KMS-11 (cell line): ENCODE measurements at regions not wholly inside any gene's neighbourhood (a gene's known extent, or its start where the extent isn't known, plus 50 kb on each side); places are given as distances from the start of the nearest gene placed in this dataset.

Experiments used
- H2AFZ ChIP-seq: fragments of 200-600 bp; sonication (generic); 2 replicates; pipeline ENCODE4 v1.6.1; 2016; ENCODE audit warnings: antibody characterized with exemption, mixed run types, low read depth
- H3K27ac ChIP-seq: fragments of 200-600 bp; sonication (generic); 2 replicates; pipeline ENCODE4 v1.6.1; 2016; ENCODE audit warnings: mild to moderate bottlenecking, mixed run types
- H3K27me3 ChIP-seq: fragments of 200-600 bp; sonication (generic); 2 replicates; pipeline ENCODE4 v1.6.1; 2017; ENCODE audit warnings: mild to moderate bottlenecking, low read depth, mixed run types, moderate library complexity; ENCODE audit not compliant: insufficient read depth
- H3K36me3 ChIP-seq: fragments of 200-600 bp; sonication (generic); 2 replicates; pipeline ENCODE4 v1.6.1; 2017; ENCODE audit warnings: mild to moderate bottlenecking, mixed run types; ENCODE audit not compliant: insufficient read depth
- H3K4me1 ChIP-seq: fragments of 200-600 bp; sonication (generic); 2 replicates; pipeline ENCODE4 v1.6.1; 2016; ENCODE audit warnings: mild to moderate bottlenecking, low read depth, mixed run types; ENCODE audit not compliant: poor library complexity, severe bottlenecking
- H3K4me2 ChIP-seq: fragments of 200-600 bp; sonication (generic); 2 replicates; pipeline ENCODE4 v1.7.0; 2016; ENCODE audit warnings: mild to moderate bottlenecking, mixed run types
- H3K4me3 ChIP-seq: fragments of 200-600 bp; sonication (generic); IDR thresholded peaks from 2 replicates; pipeline ENCODE4 v1.6.1; 2017; ENCODE audit warnings: low read depth, low read length, mixed read lengths; ENCODE audit not compliant: insufficient read depth
- H3K79me2 ChIP-seq: fragments of 200-600 bp; sonication (generic); 2 replicates; pipeline ENCODE4 v1.6.1; 2016; ENCODE audit warnings: low read depth, mixed run types; ENCODE audit not compliant: insufficient read depth
- H3K9ac ChIP-seq: fragments of 200-600 bp; sonication (generic); 2 replicates; pipeline ENCODE4 v1.6.1; 2016; ENCODE audit warnings: mild to moderate bottlenecking, mixed run types
- H4K20me1 ChIP-seq: fragments of 200-600 bp; sonication (generic); 2 replicates; pipeline ENCODE4 v1.6.1; 2016; ENCODE audit warnings: mild to moderate bottlenecking, mixed run types; ENCODE audit not compliant: insufficient read depth
- TF ChIP-seq, protein P1 (sequence below): fragments of 200-600 bp; sonication (generic); conservative IDR thresholded peaks from 2 replicates; pipeline ENCODE4 v1.6.1; 2017; ENCODE audit warnings: low read depth, mild to moderate bottlenecking, antibody characterized with exemption, low read length, moderate library complexity, mixed read lengths

DNA sequence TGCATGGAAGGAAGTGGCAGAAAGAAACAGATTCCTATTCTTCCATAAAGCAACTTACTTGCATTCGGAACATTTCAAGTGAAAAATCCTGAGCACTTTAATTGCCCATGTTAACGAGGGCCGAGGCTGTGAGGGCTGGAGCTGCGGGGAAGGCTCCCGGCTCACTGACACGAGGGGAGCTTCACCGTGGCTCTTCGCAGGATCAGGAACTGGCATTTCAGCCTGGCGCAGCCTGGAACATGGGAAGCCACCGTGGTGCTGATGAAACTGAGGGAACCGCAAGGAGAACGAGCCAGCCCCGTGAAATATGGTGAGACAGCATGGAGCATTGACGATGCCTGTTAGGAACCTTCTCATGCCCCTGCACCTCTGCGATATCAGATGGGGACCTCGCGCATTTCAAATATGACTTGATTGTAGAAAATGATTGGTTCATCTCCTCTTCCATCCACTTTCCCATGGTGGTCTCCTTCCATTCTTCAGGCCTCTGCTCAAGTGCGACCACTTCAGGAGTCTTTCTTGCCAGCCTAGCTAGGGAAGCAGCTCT, 236.9 kb downstream of the TBXT start:
- H3K4me3 ChIP-seq, result no peak overlapping the region
- H3K27me3 ChIP-seq, result no peaks in the 10 kb centered on the region
- TF ChIP-seq, protein P1, sequence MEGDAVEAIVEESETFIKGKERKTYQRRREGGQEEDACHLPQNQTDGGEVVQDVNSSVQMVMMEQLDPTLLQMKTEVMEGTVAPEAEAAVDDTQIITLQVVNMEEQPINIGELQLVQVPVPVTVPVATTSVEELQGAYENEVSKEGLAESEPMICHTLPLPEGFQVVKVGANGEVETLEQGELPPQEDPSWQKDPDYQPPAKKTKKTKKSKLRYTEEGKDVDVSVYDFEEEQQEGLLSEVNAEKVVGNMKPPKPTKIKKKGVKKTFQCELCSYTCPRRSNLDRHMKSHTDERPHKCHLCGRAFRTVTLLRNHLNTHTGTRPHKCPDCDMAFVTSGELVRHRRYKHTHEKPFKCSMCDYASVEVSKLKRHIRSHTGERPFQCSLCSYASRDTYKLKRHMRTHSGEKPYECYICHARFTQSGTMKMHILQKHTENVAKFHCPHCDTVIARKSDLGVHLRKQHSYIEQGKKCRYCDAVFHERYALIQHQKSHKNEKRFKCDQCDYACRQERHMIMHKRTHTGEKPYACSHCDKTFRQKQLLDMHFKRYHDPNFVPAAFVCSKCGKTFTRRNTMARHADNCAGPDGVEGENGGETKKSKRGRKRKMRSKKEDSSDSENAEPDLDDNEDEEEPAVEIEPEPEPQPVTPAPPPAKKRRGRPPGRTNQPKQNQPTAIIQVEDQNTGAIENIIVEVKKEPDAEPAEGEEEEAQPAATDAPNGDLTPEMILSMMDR, result no peak
- H3K79me2 ChIP-seq, result no peaks in the 10 kb centered on the region
- no peak overlapping the region for H3K9ac ChIP-seq
- H3K36me3 ChIP-seq, result no peaks in the 10 kb centered on the region
- no peak overlapping the region for H3K27ac ChIP-seq
- no peak overlapping the region for H2AFZ ChIP-seq
- H3K4me1 ChIP-seq, result no peaks in the 10 kb centered on the region
- H4K20me1 ChIP-seq, result no peaks in the 10 kb centered on the region
- no peak overlapping the region for H3K4me2 ChIP-seq

DNA sequence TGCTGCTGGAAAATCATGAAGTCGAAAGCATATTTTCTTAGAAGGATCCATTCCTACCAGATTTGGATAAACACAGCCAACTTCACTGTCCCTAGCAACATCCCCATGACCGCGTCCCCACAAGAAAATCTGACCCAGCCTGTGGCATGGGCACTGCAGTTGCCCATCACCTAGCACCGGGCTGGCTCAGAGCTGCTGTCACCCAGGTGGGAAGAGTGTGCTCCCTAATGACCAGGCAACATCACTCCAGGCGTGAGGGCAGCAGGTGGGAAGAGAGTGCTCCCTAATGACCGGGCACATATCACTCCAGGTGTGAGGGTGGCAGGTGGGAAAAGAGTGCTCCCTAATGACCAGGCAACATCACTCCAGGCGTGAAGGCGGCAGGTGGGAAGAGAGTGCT, 238.0 kb downstream of the TBXT start:
- no peaks in the 10 kb centered on the region for H3K4me1 ChIP-seq
- no peaks in the 10 kb centered on the region for H3K79me2 ChIP-seq
- no peaks in the 10 kb centered on the region for H3K36me3 ChIP-seq
- H3K27ac ChIP-seq, result no peak overlapping the region
- no peak overlapping the region for H3K9ac ChIP-seq
- H2AFZ ChIP-seq, result no peak overlapping the region
- H4K20me1 ChIP-seq, result no peaks in the 10 kb centered on the region
- no peaks in the 10 kb centered on the region for H3K27me3 ChIP-seq
- TF ChIP-seq, protein P1, result no peak
- no peak overlapping the region for H3K4me2 ChIP-seq
- H3K4me3 ChIP-seq, result no peak overlapping the region

DNA sequence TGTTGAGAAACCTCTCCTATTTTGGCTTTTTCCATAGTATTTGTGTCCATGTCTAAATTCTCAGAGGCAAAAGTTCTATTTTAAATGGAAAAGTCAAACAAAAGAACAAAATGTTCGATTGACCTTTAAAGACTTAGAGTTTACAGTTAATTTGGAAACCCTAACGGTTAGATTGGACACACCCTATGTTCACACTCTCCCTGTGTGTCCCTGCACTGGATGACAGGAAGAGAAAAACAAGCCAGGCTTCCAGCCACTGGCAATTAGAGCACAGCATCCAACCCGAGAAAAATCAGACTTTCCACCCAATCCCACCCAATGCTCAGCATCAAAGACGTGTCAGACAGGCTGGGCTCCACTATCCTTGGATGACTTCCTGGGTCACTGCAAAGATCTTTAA, 241.3 kb downstream of the TBXT start:
- Histone ChIP-seq H3K79me2 (no peaks in the 10 kb centered on the region), H3K4me1 (no peaks in the 10 kb centered on the region), H2AFZ (no peak overlapping the region), H3K9ac (no peak overlapping the region), H3K4me3 (no peak overlapping the region), H3K36me3 (no peaks in the 10 kb centered on the region), H4K20me1 (no peaks in the 10 kb centered on the region), H3K4me2 (no peak overlapping the region), H3K27me3 (no peaks in the 10 kb centered on the region), H3K27ac (no peak overlapping the region)
- TF ChIP-seq, protein P1, result no peak

DNA sequence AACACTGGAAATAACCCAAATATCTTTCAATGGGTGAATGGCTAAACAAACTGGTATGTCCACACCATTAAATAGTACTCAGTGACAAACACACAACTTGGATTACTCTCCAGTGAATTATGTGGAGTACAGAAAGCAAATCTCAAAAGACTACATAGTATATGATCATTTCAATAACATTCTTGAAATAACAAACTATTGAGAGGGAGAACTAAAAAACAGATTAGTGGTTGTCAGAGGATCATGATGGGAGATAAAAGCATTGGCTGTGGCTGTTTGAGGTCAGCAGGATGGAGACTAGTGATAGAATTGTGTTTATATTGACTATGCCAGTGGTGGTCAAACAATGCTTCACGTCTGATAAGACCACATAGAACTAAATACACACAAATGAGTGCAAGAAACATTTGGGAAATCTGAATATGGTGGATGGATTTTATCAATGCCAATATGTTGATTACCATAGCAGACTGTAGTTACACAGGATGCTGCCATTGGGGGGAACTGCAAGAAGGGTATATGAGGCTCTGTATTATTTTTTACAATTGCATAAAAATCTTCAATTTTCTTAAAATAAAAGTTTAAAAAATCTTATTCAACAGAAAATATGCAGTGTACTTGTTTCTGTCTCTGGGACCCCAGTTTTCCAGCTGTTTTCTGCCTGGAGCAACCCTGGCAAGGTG, 242.0 kb downstream of the TBXT start:
- no peaks in the 10 kb centered on the region for H3K79me2 ChIP-seq
- H3K4me2 ChIP-seq, result no peak overlapping the region
- no peaks in the 10 kb centered on the region for H3K36me3 ChIP-seq
- no peak overlapping the region for H3K4me3 ChIP-seq
- no peaks in the 10 kb centered on the region for H3K4me1 ChIP-seq
- H3K27me3 ChIP-seq, result no peaks in the 10 kb centered on the region
- no peaks in the 10 kb centered on the region for H4K20me1 ChIP-seq
- TF ChIP-seq, protein P1, result no peak
- H3K27ac ChIP-seq, result no peak overlapping the region
- no peak overlapping the region for H2AFZ ChIP-seq
- H3K9ac ChIP-seq, result no peak overlapping the region
